Left colon (tissue), 2 donors: ENCODE measurements at regions not wholly inside any gene's neighbourhood (a gene's known extent, or its start where the extent isn't known, plus 50 kb on each side); places are given as distances from the start of the nearest gene placed in this dataset.
"Not testable (repeated sequence)": the region's sequence is repeated elsewhere in the genome, so short reads cannot be mapped to it uniquely, and the experiment has no call there.

Experiments used
- ATAC-seq: fragments of 200-7000 bp; cut with Tn5 transposase; one replicate; pipeline ENCODE4 v1.9.1; 2020; ENCODE audit warnings: mild to moderate bottlenecking, moderate library complexity
- DNase-seq, 2 donors: peaks; one replicate each; pipeline ENCODE4 v3.0.0-alpha.2; 2020
- intact Hi-C, 2 donors: fragments of 100-400 bp; cut with DNase I in 1 of 2; cut with micrococcal nuclease in 1 of 2; formaldehyde crosslinking; loops; one replicate each; pipeline versions ENCODE4 v1.11.2 to v1.14.0; 2022; cut with DNase I, micrococcal nuclease
- donor health status: DM: no; HTN: no; CAD: no.
- donor health status: DM: yes; HTN: yes; CAD: no.

- DNase-seq (no peak), ATAC-seq (no peak)
- intact Hi-C loops: no loop called here
These were observed 492.0 kb upstream of the JAG1 start for GRCh38 chr20:11165789-11166188.

GRCh38 chr20:11166712-11167111 is 492.9 kb upstream of the JAG1 start:
- ATAC-seq (no peak), DNase-seq (no peak)
- intact Hi-C loops: no loop called here

- intact Hi-C loops: no loop called here
These were observed 494.2 kb upstream of the JAG1 start for GRCh38 chr20:11168026-11168425.

GRCh38 chr20:11170025-11170424 is 496.2 kb upstream of the JAG1 start:
- no peak for DNase-seq
- intact Hi-C loops: no loop called here
- ATAC-seq: no peak

More at GRCh38 chr20:11168026-11168425, 494.2 kb upstream of the JAG1 start:
- DNase-seq: no peak
- ATAC-seq: no peak

- intact Hi-C loops: no loop called here
These were observed 496.8 kb upstream of the JAG1 start for GRCh38 chr20:11170565-11170964.

GRCh38 chr20:11172881-11173280 is 499.1 kb upstream of the JAG1 start:
- intact Hi-C loops: no loop called here
- DNase-seq (no peak), ATAC-seq (no peak)

More at GRCh38 chr20:11170565-11170964, 496.8 kb upstream of the JAG1 start:
- DNase-seq (no peak), ATAC-seq (no peak)

- ATAC-seq (no peak), DNase-seq (no peak)
- intact Hi-C loops: no loop called here
These were observed 500.1 kb upstream of the JAG1 start for GRCh38 chr20:11173916-11174315.

GRCh38 chr20:11174861-11175260 is 501.1 kb upstream of the JAG1 start:
- no peak for ATAC-seq
- no peak for DNase-seq
- intact Hi-C loops: no loop called here

- ATAC-seq: no peak
- intact Hi-C loops: no loop called here
- DNase-seq: no peak
These were observed 502.6 kb upstream of the JAG1 start for GRCh38 chr20:11176431-11176830.

- DNase-seq: no peak
These were observed 505.3 kb upstream of the JAG1 start for GRCh38 chr20:11178946-11179654.

GRCh38 chr20:11180186-11180585 is 506.4 kb upstream of the JAG1 start:
- ATAC-seq (no peak), DNase-seq (no peak)
- intact Hi-C loops: no loop called here

More at GRCh38 chr20:11178946-11179654, 505.3 kb upstream of the JAG1 start:
- intact Hi-C loops: no loop called here
- ATAC-seq: no peak

- intact Hi-C loops, DNase-seq, ATAC-seq: not testable (repeated sequence)
These were observed 507.3 kb upstream of the JAG1 start for GRCh38 chr20:11181129-11181528.

- ATAC-seq (no peak), DNase-seq (no peak)
- intact Hi-C loops: no loop called here
These were observed 508.2 kb upstream of the JAG1 start for GRCh38 chr20:11181966-11182365.

GRCh38 chr20:11182720-11183119 is 508.9 kb upstream of the JAG1 start:
- intact Hi-C loops: no loop called here
- no peak for DNase-seq
- no peak for ATAC-seq

- intact Hi-C loops: no loop called here
- DNase-seq: no peak
- ATAC-seq: no peak
These were observed 512.7 kb upstream of the JAG1 start for GRCh38 chr20:11186301-11187008.

GRCh38 chr20:11188843-11189603 is 515.2 kb upstream of the JAG1 start:
- DNase-seq: no peak
- intact Hi-C loops: no loop called here
- ATAC-seq: no peak

GRCh38 chr20:11190741-11191140 is 516.9 kb upstream of the JAG1 start:
- intact Hi-C loops: no loop called here
- no peak for DNase-seq

GRCh38 chr20:11192106-11192505 is 518.3 kb upstream of the JAG1 start:
- ATAC-seq: no peak
- intact Hi-C loops: no loop called here

More at GRCh38 chr20:11190741-11191140, 516.9 kb upstream of the JAG1 start:
- ATAC-seq: no peak

GRCh38 chr20:11193241-11193640 is 519.4 kb upstream of the JAG1 start:
- DNase-seq (no peak), ATAC-seq (no peak)
- intact Hi-C loops: no loop called here

More at GRCh38 chr20:11192106-11192505, 518.3 kb upstream of the JAG1 start:
- DNase-seq: no peak

- intact Hi-C loops: no loop called here
- ATAC-seq: peak; percentile 85
- DNase-seq: peak; percentile 31 to 34
These were observed 521.4 kb upstream of the JAG1 start for GRCh38 chr20:11195169-11195568.
